Hematopoietic multipotent progenitor cell (in vitro differentiated cells): ENCODE measurements at regions not wholly inside any gene's neighbourhood (a gene's known extent, or its start where the extent isn't known, plus 50 kb on each side); places are given as distances from the start of the nearest gene placed in this dataset.
"Not testable (repeated sequence)": the region's sequence is repeated elsewhere in the genome, so short reads cannot be mapped to it uniquely, and the experiment has no call there.

ENCODE experiments used
- DNase-seq, 3 donors: peaks; one replicate each; pipeline ENCODE4 v3.0.0-alpha.2; 2011 to 2015; ENCODE audit warnings: low read depth in 2 of 3, low spot score in 2 of 3

DNA sequence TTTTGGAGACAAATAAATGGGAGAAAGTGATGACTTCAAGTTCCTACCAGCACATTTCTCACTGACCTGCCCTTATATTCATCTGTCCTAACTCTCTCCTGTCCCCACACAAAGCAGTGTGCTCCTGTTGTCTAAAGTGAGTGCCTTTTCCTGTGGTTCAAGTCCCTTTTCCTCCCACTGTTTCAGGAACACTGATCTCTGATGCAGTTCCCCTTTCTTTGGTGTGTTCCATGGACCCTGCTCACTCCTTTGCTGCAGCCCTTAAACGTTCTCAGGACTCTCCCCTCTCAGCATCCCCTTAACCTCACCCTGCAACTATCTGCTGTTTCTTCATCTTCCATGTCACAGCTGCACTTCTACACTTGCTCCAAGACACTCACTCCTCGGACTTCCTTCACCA is 195.8 kb upstream of the ETV3 start:
- no peak for DNase-seq

DNA sequence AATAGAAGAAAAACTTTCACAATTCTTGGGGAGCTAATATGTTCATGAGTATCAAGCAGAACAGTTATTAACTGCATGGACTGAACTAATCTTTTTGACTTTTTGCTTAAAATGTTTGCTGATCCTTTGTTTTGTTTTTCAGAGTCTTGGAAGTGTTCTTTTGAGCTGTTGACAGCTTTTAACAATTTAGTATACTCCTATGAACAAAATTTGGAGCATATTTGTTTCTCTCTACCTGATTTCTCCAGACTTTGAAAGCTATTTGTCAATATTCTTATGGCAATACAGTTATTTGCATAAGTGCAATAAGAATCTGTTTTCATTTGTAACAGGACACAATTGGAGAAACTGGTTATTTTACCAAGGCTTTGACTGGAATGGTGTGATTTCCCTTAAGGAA is 192.0 kb upstream of the ETV3 start:
- not testable (repeated sequence) for DNase-seq

DNA sequence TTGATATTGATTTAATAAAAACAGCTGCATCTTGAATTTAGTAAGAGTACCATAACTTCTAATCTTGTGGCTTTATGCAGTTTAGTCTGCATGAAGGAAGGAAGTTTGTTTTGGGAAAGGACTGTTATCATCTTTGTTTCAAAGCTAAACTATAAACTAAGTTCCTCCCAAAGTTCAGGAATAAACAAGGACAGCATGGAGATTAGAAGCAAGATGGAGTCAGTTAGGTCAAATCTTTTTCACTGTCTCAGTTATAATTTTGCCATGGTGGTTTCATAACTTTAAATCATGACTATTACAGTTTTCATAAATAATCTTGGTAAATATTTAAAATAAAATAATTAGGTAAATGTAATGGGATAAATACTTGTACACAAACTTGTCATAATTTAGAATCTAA is 189.9 kb upstream of the ETV3 start:
- not testable (repeated sequence) for DNase-seq

DNA sequence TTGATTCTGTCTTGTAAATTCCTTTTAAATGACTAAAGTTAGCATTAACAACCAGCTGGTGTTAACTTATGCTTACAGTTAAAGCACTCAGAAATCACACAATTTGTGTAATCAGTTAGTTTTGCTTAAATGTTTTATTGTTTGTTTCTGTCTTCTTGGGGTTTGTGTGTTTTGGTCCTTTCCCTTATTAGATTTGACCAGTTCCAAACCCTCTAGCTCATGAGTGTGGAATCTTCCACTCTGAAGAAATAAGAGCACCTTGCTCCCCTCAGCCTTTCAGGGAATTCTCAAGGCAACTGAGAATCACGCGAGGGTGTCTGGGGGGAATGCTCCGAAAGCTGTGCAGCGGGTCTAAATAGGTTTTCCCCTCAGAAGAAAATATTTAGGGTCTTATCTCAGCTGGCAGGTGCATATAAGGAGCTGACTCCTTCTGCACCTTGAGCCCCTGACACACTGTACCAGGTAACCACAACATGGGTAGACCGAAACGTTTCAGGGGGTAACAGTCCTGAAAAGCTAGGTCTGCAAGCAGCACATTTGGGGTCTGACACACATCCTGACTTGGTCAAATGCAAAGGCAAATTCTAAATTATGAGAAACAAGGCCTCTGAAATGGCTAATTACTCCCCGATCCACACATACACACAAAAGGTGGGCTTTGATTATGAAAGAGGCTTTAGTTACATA is 188.1 kb upstream of the ETV3 start:
- DNase-seq = no peak

DNA sequence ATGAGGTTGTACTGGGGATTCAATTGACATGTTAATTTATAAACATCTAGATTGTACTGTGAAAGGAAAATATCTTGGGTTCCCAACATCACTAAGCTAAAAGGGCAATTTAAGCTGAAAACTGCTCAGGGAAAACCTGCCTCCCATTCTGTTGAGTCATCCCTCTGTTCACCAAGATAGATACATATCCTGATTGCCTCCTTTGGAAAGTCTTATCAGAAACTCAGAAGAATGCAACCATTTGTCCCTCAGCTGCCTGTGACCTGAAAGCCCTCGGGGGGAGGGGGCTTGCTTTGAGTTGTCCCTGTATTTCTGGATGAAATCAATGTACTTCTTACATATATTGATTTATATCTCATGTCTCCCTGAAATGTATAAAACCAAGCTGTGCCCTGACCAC is 187.0 kb upstream of the ETV3 start:
- no peak for DNase-seq

DNA sequence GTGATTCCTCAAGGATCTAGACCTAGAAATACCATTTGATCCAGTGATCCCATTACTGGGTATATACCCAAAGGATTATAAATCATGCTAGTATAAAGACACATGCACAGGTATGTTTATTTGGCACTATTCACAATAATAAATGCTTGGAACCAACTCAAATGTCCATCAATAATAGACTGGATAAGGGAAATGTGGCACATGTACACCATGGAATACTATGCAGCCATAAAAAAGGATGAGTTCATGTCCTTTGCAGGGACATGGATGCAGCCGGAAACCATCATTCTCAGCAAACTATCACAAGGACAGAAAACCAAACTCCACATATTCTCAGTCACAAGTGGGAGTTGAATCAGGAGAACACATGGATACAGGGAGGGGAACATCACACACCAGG is 183.8 kb upstream of the ETV3 start:
- not testable (repeated sequence) for DNase-seq

DNA sequence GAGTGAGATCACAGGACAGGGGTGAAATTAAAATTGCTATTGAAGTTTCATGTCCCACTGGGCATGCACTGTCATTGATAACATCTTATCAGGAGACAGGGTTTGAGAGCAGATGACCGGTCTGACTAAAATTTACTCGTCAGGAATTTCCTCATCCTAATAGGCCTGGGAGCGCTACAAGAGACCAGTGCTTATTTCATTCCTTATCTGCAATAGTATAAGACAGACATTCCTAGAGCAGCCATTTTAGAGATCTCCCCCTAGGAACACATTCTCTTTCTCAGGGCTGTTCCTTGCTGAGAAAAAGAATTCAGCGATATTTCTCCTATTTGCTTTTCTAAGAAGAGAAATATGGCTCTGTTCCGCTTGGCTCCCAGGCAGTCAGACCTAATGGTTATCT is 181.4 kb upstream of the ETV3 start:
- DNase-seq = peak in 1 of 3 donors; percentile 9

DNA sequence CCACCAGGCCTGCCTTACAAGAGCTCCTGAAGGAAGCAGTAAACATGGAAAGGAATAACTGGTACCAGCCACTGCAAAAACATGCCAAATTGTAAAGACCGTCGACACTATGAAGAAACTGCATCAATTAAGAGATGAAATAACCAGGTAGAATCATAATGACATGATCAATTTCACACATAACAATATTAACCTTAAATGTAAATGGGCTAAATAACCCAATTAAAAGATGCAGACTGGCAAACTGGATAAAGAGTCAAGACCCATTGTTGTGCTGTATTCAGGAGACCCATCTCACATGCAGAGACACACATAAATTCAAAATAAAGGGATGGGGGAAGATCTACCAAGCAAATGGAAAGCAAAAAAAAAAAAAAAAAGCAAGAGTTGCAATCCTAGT is 179.0 kb upstream of the ETV3 start:
- DNase-seq = not testable (repeated sequence)

DNA sequence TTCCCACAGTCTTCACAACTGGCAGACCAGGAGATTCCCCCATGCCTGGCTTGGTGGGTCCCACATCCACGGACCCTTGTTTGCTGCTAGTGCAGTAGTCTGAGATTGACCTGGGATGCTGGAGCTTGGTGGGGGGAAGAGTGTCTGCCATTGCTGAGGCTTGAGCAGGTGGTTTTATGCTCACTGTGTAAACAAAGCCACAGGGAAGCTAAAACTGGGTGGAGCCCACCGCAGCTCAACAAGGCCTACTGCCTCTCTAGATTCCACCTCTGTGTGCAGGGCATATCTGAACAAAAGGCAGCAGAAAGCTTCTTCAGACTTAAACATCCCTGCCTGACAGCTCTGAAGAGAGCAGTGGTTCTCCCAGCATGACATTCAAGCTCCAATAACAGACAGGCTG is 177.3 kb upstream of the ETV3 start:
- DNase-seq = no peak

DNA sequence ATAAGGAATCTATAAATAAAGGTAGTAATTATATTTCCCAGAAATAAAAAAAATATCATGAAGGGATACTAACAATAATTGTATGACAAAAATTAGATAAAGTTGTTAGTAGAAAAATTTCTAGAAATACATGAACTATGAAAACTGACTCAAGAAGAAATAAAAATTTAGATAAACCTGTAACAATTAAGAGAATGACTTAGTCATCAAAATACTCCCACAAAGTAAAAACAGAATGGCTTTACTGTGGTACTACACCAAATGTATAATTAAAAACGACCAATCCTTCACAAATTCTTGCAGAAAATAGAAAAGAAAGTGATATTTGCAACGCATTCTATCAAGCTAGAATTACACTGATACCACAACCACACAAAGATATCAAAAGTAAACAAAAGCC is 176.2 kb upstream of the ETV3 start:
- DNase-seq = no peak

DNA sequence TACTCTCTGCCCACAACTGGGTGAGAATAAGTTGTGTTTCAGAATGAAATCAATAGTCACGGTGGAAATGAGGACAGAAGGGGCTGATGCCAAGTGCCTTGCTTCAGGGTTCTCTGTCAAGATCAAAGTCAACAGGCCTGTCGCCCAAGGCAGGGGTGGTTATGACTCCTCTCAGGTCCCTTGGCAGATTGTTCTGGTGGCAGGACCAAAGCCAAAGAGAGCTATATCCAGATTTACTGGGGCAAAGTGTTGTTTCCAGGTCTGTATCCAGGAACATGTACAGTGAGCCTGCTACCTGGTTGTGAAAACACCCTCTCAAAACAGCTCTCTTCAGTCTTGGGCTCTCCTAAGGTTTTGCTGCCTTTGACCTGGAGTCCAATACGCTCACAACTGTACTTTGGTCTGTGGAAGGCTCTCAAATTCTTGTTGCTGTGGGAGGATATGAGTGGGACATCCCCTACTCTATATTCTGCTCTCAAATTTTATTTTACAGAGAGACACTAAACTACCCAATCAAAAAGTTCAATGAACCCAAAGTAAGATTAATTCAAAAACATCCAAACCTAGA is 175.1 kb upstream of the ETV3 start:
- no peak for DNase-seq

DNA sequence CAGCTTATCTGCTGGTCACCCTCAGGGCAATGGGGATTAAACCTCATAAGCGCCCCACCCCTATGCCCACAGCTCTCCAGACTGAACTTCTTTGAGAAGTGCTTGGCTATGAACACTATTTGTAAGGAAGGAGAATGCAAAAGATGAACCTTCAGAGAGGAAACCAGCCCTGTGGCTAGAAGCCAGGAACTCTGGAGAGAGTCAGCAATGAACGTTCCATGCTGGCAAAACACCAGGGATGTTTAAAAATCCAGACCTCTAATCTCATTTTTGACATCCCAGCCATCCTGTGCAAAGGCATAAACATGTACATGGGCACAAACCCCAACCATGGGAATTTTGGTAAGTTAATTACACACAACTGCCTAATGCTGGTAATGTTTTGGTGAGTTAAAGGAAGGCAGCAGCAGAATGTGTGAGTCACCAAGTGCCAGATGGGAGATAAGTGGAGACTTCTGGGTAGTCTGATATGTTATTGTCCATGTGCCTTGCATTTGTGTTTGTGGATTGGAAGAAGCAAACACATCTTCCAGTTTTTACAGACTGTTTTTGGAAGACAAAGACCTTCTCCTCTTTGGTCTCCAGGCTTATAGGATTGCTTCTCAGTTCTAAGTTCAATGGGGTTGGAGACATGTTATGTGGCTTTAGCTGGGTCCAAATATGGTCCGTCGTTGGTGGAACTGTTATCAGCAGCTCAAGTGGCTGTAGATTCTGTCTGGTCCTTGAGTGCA is 174.1 kb upstream of the ETV3 start:
- DNase-seq = peak in 1 of 3 donors; percentile 21

DNA sequence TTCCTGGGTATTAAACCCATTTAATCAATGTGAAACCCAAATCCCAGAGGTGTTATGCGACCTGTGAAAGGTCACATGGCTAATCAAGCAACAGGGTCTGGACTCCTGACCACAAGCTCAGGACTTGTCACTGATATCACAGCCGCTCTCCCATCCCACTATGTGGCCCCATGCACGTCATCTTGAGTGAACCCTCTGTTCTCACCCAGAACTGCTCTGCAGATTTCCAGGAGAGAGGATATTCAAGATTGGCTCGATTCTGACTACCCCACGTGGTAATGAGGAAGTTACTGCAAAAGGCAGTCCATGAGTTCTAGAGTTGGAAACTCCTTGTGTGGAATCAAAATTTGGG is 173.5 kb upstream of the ETV3 start:
- DNase-seq = peak in 1 of 3 donors; percentile 7

DNA sequence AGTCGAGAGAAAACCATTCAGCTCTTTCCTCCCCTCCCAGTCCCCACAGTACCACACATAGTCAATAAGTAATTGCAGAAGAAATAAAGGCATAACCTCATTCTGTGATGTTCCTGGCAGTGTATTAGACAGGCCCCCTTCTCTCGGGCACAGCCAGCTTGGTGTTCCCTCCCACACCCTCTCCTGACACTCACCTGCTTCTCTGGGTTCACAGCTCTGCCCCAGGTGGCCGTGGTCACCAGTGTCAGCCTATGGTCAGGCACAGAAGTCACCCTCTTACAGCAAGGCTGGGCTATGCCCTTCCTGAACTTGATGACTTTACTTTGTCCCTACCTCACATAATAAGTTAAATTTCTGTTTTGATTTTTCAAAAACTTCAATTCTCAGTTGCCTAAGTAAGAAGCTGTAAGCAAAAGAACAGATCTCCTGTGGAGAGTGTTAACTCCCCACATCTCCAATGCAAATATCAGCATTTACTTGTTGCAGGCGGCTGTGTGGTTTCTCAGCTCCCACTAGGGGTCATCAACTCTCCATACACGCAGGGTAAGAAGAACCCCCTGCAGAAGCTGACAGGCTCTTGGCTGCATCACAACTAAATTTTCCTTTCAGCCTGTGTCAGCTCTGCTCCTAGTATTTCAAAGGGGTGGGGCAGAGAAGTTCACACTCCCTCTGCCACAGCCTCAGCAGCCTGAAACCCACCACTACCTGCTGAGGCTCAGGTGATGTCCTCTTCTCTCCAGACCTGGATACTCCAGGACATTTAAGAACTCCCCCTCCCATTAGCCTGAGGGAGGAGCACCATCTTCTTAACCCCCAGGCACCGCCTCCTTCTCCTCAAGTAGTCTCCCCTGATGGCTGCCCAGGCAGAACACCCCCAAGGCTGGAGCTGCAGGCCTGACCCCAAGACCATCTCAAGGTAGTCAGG is 172.9 kb upstream of the ETV3 start:
- DNase-seq = peak in 2 of 3 donors; percentile 47 to 80

DNA sequence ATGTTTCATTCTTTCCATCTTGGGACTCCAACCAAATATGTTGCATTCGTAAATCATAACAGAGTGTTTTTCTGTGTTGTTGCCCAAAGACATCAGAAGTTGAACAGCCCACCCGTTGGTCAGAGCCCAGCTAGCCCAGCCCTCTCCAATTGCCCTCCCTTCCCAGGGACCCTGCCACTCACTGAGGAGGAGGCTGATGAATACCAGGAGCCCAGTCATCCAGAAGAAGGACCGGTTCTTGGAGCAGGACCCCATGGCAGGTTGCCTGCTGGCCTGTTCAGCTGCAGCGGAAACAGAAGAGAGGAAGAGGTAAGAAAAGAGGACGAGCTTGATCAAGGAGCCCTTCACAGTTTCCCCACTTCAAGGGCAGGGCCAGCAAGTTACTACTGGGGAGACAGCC is 172.2 kb upstream of the ETV3 start:
- DNase-seq = no peak

DNA sequence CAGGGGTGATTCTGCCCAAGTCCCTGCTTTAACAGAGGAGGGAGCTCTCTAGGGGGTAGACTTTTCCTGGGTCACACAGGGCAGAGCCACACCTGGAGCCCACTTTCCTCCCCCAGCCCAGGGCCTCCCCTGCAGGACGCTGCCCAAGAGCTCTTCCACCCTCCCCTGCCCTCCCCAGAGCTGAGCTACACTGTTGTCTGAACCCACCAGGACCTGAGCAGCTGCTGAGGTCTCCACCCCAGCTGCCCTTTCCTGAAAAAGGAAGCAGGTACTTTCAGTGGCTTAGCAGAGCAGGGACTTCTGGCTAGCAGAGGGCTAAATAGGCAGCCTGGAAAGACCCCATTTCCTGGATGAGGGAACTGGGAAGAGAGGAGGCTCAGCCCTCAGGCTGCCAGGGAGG is 169.3 kb upstream of the ETV3 start:
- DNase-seq = no peak

DNA sequence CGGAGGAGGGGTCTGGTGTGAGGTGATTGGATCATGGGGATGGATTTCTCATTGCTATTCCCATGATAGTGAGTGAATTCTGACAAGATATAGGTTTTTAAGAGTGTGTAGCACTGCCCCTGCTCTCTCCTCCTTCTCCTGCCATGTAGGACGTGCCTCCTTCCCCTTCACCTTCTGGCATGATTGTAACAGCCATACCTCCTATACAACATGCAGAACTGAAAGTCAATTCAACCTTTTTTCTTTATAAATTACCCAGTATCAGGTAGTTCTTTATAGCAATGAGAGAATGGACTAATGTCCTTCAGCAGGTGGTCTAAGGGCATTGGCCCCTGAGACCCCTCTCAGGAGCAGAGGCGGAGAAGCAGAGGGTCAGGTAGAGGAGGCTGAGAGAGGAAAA is 168.7 kb upstream of the ETV3 start:
- no peak for DNase-seq

DNA sequence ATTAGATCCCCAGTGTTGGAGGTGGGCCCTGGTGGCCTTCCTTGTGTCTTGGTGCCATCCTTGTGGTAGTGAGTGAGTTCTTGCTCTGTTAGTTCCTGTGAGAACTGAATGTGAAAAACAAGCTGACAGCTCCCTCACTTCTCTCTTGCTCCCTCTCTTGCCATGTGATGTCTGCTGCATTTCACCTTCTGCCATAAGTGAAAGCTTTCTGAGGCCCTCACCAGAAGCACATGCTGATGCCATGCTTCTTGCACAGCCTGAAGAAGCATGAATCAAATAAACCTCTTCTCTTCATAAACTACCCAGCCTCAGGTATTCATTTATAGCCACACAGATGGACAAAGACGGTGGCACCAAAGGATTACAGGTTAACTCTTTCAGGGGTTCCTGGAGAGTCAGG is 166.1 kb upstream of the ETV3 start:
- no peak for DNase-seq

DNA sequence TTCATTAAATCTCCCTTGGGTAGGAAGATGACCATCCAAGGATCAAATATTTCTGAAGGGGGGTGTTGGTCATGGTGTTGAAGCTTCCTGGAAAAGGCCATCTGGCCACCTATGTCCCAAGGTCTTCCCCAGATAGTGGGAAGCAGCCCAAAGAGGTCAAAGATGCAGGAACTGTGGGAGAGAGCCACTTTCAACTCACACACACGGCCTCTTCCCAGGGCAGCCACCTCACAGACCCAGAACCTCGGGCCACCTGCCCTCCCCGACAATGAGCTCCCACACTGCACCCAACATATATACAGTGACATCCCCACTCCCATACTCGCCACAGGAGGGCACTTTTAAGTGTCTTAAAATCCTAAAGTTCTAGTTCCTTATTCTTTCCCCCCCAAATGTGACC is 164.5 kb upstream of the ETV3 start:
- no peak for DNase-seq

DNA sequence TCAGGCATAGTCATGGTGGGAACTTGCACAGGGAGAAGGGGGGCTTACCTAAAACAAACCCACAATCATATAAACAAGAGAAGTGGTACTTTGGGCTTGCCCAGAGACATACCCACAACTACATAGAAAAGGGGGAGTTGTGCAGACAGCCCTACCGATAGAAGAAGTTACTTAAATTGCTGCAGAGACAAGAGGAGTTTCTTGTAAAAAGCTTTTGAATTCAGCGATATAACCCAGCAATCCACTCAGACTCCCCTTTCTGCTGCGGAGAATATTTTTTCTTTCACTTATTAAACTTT is 164.0 kb upstream of the ETV3 start:
- DNase-seq = no peak

DNA sequence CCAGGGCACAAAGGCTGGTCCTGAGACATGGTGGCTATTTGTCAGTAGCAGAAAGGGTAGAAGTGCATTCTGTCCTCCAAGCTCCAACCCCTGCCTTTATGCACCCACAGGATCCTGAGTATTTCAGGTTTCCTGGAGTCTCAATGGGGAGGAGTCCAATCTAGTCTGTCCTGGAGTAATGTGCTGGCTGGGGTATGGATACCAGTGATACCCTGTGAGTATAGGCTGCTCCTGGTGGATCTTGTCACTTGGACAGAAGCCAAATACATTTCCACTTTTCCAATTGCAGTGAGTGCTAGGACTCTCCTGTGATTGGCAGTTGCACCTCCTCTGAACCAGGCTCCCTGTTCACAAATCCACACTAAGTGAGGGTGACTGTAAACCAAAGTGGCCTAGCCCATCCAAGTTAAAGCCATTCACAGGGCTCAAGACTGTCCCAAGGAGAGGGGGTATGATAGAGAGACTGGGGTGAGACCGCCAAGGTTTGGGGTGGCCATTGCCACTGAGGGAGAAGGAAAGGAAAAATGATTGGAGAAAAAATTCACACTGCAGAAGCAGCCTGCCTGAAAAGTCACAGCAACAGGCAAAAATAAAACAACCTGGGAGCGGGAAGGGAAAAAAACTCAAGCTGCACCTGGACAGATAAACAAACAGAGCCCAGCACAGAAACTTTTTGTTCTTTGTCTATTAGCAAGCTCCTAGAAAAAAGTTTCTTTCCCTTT is 163.4 kb upstream of the ETV3 start:
- DNase-seq = no peak
